Prostate gland (tissue), 2 donors: ENCODE measurements at regions not wholly inside any gene's neighbourhood (a gene's known extent, or its start where the extent isn't known, plus 50 kb on each side); places are given as distances from the start of the nearest gene placed in this dataset.
"Not testable (repeated sequence)": the region's sequence is repeated elsewhere in the genome, so short reads cannot be mapped to it uniquely, and the experiment has no call there.

Experiments used
- DNase-seq: peaks from one replicate; pipeline ENCODE4 v3.0.0-alpha.2; 2019; ENCODE audit warnings: low spot score
- H3K27ac ChIP-seq, 2 donors: fragments of 200-600 bp; sonication (generic); 2 replicates each; pipeline ENCODE4 v1.5.1; 2017 to 2019
- H3K27me3 ChIP-seq: fragments of 200-600 bp; sonication (generic); replicated peaks from 2 replicates; pipeline ENCODE4 v1.5.1; 2019; ENCODE audit not compliant: insufficient read depth
- H3K36me3 ChIP-seq, 2 donors: fragments of 200-600 bp; sonication (generic); 1 replicate in 1 of 2; 2 replicates in 1 of 2; pipeline versions ENCODE4 v1.5.1 to v1.8.1; 2017 to 2019
- H3K4me1 ChIP-seq: fragments of 200-600 bp; sonication (generic); replicated peaks from 2 replicates; pipeline ENCODE4 v1.5.1; 2019
- H3K4me3 ChIP-seq, 2 donors: fragments of 200-600 bp; sonication (generic); 2 replicates each; pipeline ENCODE4 v1.5.1; 2017 to 2019
- H3K9me3 ChIP-seq: fragments of 200-600 bp; sonication (generic); 2 replicates; pipeline ENCODE4 v1.5.1; 2017
- CTCF ChIP-seq, 4 experiments: fragments of 200-600 bp in 2 of 4; fragments of 450-650 bp in 2 of 4; sonication (generic) in 2 of 4; IDR thresholded peaks; 1 replicate in 3 of 4; 2 replicates in 1 of 4; pipeline ENCODE4 v1.5.1; 2016 to 2019; ENCODE audit warnings: antibody characterized with exemption in 4 of 4, mild to moderate bottlenecking in 2 of 4, moderate library complexity in 2 of 4
- POLR2A ChIP-seq: fragments of 450-650 bp; IDR thresholded peaks from one replicate; pipeline ENCODE4 v1.6.1; 2016; ENCODE audit warnings: antibody characterized with exemption, mild to moderate bottlenecking
- POLR2AphosphoS5 ChIP-seq: sonication (generic); formaldehyde crosslinking; IDR thresholded peaks from one replicate; pipeline ENCODE4 v1.6.1; 2017; ENCODE audit warnings: antibody characterized with exemption
- WGBS: methylation state at CpG from one replicate; pipeline ENCODE4 v1.1.5; 2018; 5-methylcytosine and 5-hydroxymethylcytosine counted together
- intact Hi-C: fragments of 100-400 bp; cut with DNase I; formaldehyde crosslinking; loops from one replicate; pipeline ENCODE4 v1.14.2; 2022

DNA sequence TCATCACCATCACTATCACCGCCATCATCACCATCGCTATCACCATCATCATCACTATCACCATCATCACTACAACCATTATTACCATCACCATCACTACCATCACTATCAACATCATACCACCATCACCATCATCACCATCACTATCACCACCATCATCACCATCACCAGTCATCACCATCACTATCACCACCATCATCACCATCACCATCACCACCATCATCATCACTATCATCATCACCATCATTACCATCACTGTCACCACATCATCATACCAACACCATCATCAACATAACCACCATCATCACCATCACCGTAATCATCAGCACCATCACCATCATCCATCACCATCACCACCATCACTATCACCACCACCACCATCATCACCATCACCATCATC lies 213.8 kb downstream of the ALG10 start:
- no peak overlapping the region for H3K27ac ChIP-seq
- H3K9me3 ChIP-seq = no peaks in the 10 kb centered on the region
- H3K36me3 ChIP-seq = no peaks in the 10 kb centered on the region
- H3K27me3 ChIP-seq = no peaks in the 10 kb centered on the region
- intact Hi-C loops = no loop called here
- no peak for TF ChIP-seq POLR2AphosphoS5
- 92% methylated on average over 3 of the region's 3 CpGs for WGBS
- H3K4me1 ChIP-seq = no peaks in the 10 kb centered on the region
- DNase-seq = no peak
- H3K4me3 ChIP-seq = no peak overlapping the region

DNA sequence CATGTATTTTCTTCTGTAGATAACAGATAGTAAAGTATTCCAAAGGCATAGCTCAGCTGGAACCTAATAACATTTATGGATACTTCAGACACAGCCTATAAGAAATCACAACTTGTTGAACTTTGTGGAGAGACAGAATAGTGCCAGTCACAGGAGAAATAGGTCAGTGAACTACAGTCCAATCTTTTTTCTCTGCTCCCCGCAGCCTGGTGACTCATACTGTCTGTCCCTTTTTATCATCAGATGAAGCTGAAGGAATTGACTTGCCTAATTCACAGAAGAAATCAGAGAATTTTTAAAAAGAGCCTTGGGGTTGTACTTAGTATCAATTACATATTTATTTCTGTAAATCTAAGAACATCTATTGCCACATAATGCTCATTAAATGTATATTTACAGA lies 222.3 kb downstream of the ALG10 start:
- no peak for DNase-seq
- intact Hi-C loops = no loop called here
- H3K9me3 ChIP-seq = no peaks in the 10 kb centered on the region
- no peak overlapping the region for H3K27ac ChIP-seq
- TF ChIP-seq POLR2A (no peak), CTCF (IDR thresholded peaks at IDR 0.05) (no peak), POLR2AphosphoS5 (no peak)
- no peaks in the 10 kb centered on the region for H3K27me3 ChIP-seq
- H3K36me3 ChIP-seq = no peaks in the 10 kb centered on the region
- H3K4me1 ChIP-seq = no peaks in the 10 kb centered on the region
- no peak overlapping the region for H3K4me3 ChIP-seq
- WGBS = 94% methylated on average over 1 of the region's 1 CpG

DNA sequence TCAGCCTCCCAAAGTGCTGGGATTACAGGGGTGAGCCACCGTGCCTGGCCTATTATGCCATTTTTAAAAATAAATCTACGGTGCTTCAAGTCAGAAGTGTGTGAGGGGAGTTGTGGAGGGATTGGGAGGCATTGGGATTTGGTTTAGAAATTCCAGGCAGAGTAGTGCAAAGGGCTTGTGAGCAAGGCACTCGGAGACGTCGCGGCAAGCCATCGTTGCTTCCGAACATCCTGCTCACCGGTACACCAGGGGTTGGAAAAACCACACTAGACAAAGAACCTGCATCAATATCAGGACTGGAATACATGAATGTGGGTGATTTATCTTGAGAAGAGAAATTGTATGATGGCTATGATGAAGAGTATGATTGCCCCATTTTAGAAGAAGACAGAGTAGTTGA lies 227.0 kb downstream of the ALG10 start:
- no peak overlapping the region for H3K4me3 ChIP-seq
- intact Hi-C loops = no loop called here
- DNase-seq = no peak
- no peaks in the 10 kb centered on the region for H3K27me3 ChIP-seq
- TF ChIP-seq POLR2AphosphoS5 = no peak
- no peak for TF ChIP-seq POLR2A
- 93% methylated on average over 9 of the region's 9 CpGs for WGBS
- no peaks in the 10 kb centered on the region for H3K9me3 ChIP-seq
- H3K36me3 ChIP-seq = no peaks in the 10 kb centered on the region
- no peaks in the 10 kb centered on the region for H3K4me1 ChIP-seq
- no peak overlapping the region for H3K27ac ChIP-seq

DNA sequence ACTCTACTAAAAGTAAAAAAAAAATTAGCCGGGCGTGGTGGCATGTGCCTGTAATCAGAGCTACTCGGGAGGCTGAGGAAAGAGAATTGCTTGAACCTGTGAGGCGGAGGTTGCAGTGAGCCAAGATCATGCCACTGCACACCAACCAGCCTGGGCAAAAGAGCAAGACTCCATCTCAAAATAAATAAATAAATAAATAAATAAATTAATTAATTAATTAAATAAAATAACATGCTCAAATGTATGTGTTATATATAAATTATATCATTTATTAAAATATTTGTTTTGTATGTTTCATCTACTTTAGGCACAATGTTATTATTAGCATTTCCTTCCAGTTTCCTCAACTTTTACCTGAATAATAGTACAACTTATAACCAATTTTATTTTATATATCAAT lies 229.6 kb downstream of the ALG10 start:
- H3K27ac ChIP-seq, H3K9me3 ChIP-seq, DNase-seq, H3K4me3 ChIP-seq, H3K27me3 ChIP-seq, H3K36me3 ChIP-seq, H3K4me1 ChIP-seq, intact Hi-C loops: not testable (repeated sequence)
- WGBS = 93% methylated on average over 4 of the region's 4 CpGs

- intact Hi-C loops = no loop called here
- WGBS = 60% methylated on average over 4 of the region's 4 CpGs
- Histone ChIP-seq H3K9me3 (no peaks in the 10 kb centered on the region), H3K4me1 (no peaks in the 10 kb centered on the region), H3K27ac (no peak overlapping the region), H3K4me3 (no peak overlapping the region), H3K36me3 (no peaks in the 10 kb centered on the region), H3K27me3 (no peaks in the 10 kb centered on the region)
- DNase-seq = no peak
- TF ChIP-seq POLR2AphosphoS5 = no peak
These were observed 231.4 kb downstream of the ALG10 start for GRCh38 chr12:34253674-34254073.

DNA sequence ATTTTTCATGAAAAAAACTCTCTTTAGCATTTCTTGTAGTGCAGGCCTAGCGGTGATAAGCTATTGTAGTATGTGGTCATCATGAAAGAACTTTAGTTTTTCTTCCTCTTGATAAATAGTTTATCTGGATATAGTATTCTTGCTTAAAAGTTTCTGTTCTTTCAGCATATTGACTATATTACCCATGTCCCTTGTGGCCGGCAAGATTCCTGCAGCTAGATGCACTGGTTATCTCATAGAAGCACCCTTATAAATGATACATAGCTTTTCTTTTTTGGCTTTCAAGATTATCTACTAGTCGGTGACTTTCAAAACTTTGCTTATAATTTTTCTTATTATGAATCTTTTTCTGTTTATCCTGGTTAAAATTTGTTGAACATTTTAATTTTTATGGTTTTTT lies 234.8 kb downstream of the ALG10 start:
- Histone ChIP-seq H3K4me1 (no peaks in the 10 kb centered on the region), H3K4me3 (no peak overlapping the region), H3K9me3 (no peaks in the 10 kb centered on the region), H3K27ac (no peak overlapping the region), H3K36me3 (no peaks in the 10 kb centered on the region), H3K27me3 (no peaks in the 10 kb centered on the region)
- no peak for DNase-seq
- WGBS = 91% methylated on average over 3 of the region's 3 CpGs
- TF ChIP-seq CTCF (IDR thresholded peaks at IDR 0.05) = no peak
- no peak for TF ChIP-seq POLR2A
- TF ChIP-seq POLR2AphosphoS5 = no peak
- intact Hi-C loops = no loop called here

- H3K9me3 ChIP-seq, H3K4me3 ChIP-seq, H3K27ac ChIP-seq, intact Hi-C loops, DNase-seq, H3K27me3 ChIP-seq, H3K36me3 ChIP-seq, H3K4me1 ChIP-seq: not testable (repeated sequence)
- WGBS = 94% methylated on average over 11 of the region's 11 CpGs
These were observed 239.8 kb downstream of the ALG10 start for GRCh38 chr12:34262140-34262539.

GRCh38 chr12:34264110-34264509 lies 241.8 kb downstream of the ALG10 start:
- no peak for TF ChIP-seq POLR2AphosphoS5
- no peak for TF ChIP-seq POLR2A
- no peak for TF ChIP-seq CTCF (IDR thresholded peaks at IDR 0.05)
- Histone ChIP-seq H3K4me3 (no peak overlapping the region), H3K9me3 (no peaks in the 10 kb centered on the region), H3K27ac (no peak overlapping the region), H3K4me1 (no peaks in the 10 kb centered on the region), H3K36me3 (no peaks in the 10 kb centered on the region), H3K27me3 (no peaks in the 10 kb centered on the region)
- 72% methylated on average over 13 of the region's 14 CpGs for WGBS
- intact Hi-C loops = no loop called here
- DNase-seq = no peak

DNA sequence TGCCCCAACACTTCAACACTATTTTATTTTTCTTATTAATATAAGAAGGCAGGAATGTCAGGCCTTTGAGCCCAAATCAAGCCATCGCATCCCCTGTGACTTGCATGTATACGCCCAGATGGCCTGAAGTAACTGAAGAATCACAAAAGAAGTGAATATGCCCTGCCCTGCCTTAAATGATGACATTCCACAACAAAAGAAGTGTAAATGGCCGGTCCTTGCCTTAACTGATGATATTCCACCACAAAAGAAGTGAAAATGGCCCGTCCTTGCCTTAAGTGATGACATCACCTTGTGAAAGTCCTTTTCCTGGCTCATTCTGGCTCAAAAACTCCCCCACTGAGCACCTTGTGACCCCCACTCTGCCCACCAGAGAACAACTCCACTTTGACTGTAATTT lies 251.4 kb downstream of the ALG10 start:
- H3K4me3 ChIP-seq, H3K9me3 ChIP-seq, H3K4me1 ChIP-seq, H3K27ac ChIP-seq, H3K27me3 ChIP-seq, DNase-seq, H3K36me3 ChIP-seq, intact Hi-C loops: not testable (repeated sequence)
- 76% methylated on average over 4 of the region's 4 CpGs for WGBS
